HG02642 (cell line): ENCODE measurements at regions not wholly inside any gene's neighbourhood (a gene's known extent, or its start where the extent isn't known, plus 50 kb on each side); places are given as distances from the start of the nearest gene placed in this dataset.

Experiments used
- ATAC-seq: cut with Tn5 transposase; IDR thresholded peaks from one replicate; pipeline ENCODE4 v1.9.1; 2021; ENCODE audit warnings: mild to moderate bottlenecking; ENCODE audit not compliant: unreplicated experiment, poor library complexity

DNA sequence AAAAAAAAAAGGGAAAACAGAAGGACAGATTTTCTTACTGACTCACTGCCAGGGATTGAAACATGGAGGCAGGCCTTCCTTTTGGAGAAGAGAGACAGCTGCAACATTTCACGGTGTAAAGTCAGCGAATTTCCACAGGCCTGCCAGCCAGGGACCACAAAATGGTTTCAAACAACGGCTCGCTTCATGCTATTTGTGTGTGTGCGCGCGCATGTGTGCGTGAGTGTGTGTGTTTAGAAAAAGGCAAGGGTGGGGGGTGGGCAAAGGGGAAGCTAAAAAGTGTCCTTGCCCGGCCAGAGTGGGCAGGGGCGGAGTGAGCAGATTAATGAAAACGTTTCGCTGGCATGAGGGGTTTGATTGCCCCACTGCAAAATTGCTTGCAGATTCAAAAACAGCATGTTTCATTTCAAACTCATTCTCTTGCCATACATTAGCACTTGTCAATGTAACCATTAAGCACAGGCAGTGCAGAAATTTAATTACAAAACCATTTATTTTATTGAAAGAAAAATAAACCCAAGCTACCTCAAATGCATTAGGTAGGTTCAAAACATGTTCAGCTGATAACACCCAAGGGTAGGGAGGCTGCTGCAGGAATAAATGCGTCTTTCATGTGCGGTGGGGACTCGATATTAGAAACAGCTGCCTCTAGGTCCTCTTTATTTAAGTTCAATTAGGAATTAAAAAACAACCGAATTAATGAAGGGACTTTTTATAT, 182.1 kb upstream of the SIX2 start:
- ATAC-seq, result no peak

DNA sequence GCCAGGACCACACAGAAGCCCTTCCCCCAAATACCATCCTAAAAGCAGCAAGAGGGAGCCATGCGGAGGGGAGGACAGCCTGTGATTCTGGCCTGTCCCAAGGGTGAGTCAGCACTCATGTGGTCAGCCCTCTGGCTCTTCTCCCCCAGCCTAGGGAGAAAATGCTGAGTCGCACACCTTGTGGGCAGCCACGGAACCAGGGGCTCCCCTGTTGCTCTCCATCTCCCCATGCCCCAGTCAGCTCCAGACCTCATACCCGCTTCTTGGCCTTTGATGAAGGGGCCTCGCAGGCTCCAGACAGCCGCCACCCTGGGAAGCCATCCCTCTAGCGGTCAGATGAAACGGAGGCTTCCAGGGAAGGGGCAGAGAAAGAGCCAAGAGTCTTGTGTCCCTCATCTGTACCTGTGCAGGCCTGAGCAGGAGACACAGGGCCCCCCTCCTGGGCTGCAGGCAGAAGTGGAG, 181.3 kb upstream of the SIX2 start:
- no peak for ATAC-seq

DNA sequence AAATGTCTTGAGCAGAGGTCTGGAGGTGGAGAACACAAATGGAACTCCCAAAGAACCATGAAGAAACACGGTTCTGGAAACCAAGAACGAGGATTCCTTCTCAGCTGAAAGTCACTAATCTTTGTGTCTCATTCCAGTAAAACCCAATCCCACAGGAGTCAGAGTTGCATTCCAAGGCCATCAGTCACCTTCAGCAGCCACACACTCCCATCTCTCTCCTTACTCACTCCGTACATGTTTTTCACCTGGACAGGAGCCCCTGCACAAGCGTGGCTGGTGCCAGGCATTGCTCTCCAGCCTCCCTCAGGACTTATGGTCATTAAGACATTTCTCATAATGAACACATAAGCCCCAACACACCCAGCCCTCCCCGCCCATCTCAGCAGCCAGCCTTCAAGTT, 175.4 kb upstream of the SIX2 start:
- no peak for ATAC-seq

DNA sequence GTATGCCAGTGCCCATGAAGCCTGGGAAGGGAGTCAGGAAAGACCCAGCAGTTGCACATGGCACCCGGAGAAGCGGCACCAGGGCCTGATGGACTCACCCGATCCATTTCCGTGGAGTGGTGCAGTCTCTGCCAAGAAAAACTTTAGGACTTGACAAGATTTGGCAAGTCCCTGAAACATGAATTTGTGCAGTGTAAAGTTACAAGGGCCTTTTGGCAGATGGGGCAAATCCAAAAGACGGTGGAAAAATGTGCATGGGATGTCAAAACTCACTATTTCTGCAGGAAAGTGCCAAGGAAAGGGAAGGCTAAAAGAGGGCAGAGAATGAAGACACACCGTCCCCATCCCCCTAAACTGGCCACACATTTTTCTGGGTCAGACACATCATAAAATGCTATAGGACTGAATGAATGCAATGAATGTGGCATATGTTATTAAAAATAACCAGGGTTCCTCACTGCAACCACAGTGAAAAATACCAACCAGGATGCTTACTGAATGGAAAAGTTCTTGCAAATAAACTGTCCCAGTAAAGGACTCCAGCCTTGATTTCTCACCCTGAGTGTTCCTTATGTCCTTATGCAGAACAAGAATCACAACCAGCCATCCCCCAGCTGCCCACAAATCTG, 173.5 kb upstream of the SIX2 start:
- ATAC-seq, result no peak

DNA sequence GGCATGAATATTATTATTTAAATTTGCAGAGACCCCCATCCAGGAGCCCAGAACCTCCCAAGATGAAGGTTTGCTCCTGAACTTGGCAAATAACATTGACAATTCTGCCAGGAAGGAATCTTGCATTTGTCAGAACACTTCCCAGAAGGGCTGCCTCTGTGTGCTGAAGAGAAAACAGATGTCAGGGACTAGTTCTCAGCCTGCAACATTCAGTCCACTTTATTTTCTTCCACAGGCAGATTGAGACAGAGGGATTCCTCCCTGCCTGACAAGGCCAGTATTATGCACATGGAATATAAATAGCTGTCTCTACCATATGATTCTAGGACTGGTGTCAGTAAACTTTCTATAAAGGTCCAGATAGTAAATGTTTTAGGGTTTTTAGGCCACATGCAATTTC, 171.5 kb upstream of the SIX2 start:
- ATAC-seq, result no peak

DNA sequence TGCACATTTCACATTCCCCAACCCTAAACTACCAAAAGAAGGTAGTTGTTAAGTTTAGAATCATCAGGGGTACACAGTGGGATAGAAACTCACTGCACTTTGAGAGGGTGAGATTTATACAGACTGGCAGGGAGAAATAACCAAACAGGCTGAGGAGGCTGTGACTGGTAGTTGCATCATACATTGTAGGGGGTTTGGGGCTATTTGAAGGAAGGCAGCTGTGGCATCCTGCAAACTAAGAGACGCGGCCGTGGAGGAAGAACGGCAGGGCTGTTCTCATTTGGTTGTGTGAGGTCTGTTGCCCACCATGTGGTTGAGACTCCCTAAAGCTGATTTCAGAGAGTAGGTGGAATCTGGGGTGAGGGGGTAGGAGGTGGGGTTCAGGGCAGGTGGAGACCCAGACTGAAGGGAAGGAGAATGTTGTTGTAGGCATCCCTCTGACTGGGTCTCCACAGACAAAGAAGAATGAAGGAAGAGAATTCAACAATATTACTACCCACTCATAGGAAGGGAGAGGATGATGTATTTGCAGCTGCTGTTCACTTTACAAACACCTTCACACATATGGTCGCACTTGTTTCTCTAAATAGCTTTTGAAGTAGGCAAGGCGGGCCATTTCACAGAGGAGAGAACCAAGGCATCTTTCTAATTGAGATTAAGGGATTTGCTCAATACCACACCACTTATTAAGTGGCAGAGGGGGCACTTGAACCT, 170.9 kb upstream of the SIX2 start:
- ATAC-seq, result no peak

DNA sequence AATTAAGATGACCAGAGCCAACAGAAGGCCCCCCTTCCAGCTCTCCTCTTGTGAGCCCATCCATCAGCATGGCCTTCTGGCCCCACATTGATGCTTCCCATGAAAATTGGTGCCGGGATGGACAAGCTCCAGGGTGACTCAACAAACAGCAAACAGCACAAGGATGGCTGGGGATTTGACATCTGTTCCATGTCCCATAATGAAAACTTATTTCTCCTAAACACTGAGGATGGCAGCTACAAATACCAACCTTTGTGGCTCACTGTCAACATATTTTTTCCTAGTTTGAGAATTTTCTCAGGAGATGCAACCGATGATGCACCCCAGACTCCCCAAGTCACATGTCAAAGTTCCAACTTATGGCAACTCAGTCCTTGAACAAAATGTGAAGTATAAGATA, 169.6 kb upstream of the SIX2 start:
- ATAC-seq, result no peak

DNA sequence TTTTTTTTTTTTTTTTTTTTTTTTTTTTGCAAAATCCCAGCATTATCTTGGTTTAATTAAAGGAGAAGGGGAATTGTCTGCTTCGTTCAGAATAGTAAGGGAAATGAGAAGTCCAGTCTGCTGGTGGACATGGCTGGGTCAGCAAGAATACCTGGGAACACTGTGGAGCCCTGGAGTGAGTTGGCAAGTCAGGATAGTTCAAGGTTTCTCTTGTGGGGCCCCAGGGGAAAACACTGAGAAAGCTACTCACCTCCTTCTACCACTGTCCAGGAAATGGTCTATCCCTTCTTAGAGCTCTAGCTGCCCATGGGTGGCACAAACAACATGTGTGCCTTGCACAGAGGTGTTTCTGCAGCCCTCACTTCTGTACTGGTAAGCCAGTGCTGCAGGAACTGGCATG, 169.1 kb upstream of the SIX2 start:
- no peak for ATAC-seq

DNA sequence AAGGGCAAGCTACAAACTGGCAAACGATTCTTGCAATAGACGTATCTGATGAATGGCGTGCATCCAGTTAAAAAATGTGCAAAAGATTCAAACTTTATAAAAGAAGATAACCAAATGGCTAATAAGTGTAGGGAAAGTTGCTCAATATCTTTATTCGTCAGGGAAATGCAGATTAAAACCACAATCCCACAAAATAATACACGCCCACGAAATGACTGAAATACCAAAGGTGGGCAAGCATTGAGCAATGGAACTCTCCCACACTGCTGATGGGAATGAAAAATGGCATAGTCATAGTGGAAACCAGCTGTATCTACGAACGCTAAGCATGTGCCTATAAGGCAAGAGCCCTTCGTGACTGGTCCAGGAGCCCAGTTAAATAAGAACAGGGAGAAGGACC, 168.6 kb upstream of the SIX2 start:
- no peak for ATAC-seq

DNA sequence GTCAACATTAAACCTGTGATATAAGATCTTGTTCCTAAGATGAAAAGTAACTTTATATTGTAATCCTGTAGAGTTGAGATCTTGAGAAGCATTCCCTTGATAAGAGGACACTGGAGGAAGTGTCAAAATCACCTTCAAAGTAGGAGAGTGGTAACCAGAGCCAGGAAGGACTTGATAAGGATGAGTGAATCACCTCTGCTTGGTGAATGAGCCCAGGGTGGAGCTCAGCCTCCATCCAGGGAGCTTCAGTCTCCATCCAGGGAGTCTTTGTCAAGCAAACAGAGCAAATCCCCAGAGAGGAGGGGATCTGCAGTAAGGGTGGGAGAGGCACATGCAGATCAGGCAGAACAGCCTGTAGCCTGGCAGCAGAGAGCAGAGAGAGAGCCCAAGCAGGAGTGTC, 167.1 kb upstream of the SIX2 start:
- ATAC-seq, result no peak

DNA sequence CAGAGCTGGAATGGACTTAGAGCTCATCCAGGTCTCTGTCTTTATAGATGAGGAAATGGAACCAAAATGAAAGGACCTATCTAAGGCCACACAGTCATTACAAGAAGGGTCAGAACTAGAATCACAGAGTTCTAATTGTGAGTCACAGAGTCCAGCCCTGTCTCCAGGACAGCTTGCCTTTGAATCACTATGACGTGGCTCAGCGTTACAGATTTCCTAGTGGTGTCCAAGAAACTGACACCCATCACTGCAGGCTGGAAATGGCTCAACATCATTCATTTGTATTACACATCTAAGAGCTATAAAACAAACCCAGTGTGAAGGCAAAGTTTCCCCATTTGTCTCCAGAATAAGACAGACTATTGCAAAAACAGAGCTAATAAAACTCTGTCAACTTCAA, 164.3 kb upstream of the SIX2 start:
- no peak for ATAC-seq

DNA sequence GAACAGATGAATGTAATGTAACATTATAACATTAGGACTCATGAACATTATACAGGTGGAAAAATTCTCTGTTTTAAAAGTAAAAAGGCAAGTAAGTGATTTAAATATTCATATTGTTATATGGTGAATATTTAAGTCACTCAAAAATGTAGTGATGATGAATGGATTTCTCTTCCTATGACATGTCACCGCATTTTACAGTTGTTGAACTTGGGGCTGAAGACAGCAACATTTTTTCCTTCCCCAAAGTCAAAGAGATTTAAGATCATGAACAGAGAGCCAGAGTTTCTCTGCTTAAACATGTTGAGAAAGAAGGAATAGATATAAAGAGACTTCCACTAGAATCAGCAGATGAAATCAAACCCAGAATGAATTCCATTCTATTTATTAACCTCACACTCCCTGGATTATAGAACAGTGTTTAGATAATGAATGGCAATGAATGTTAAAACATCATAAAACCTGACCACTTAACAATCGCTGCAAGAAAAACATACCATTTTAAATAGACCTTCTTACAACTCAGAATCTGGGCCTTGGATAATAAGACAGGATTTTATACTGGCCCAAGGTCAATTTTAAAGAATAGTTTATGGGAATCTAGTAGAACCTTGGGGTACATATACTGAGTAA, 163.6 kb upstream of the SIX2 start:
- ATAC-seq, result no peak

DNA sequence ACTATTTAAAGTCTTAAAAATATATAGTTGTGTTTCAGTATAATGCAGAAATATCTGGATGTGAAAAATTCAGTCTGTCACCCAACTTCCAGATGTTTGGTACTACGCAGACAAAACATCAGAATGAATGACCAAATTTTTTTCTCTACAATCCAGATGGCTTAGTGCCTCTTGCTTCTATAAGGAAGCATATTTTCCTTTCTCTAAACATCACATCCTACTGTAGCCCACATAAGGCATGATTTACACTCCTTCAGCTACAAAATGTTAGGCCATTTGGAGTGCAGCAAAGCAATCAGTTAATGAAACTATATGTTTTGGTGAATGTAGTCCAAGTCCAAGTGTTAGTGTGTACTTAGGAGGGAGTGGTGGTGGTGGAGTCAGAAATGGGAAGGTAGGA, 162.9 kb upstream of the SIX2 start:
- no peak for ATAC-seq

DNA sequence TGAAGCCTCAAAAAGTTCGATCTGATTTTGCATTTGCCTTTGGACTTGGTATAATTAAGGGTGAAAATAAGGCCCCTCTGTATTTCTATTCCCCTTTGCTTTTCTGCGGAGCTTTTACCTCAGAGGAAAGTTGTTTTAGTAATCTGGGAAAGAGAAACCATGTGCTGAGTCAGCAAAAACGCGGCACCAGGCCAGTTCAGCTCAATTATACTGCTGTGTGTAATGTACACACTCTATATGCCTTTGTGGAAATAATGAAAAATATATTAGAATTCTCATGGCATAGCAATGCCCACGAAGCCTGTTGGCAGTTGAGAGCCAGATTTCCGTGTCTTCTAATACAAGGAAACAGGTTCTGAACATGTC, 161.9 kb upstream of the SIX2 start:
- ATAC-seq, result no peak

DNA sequence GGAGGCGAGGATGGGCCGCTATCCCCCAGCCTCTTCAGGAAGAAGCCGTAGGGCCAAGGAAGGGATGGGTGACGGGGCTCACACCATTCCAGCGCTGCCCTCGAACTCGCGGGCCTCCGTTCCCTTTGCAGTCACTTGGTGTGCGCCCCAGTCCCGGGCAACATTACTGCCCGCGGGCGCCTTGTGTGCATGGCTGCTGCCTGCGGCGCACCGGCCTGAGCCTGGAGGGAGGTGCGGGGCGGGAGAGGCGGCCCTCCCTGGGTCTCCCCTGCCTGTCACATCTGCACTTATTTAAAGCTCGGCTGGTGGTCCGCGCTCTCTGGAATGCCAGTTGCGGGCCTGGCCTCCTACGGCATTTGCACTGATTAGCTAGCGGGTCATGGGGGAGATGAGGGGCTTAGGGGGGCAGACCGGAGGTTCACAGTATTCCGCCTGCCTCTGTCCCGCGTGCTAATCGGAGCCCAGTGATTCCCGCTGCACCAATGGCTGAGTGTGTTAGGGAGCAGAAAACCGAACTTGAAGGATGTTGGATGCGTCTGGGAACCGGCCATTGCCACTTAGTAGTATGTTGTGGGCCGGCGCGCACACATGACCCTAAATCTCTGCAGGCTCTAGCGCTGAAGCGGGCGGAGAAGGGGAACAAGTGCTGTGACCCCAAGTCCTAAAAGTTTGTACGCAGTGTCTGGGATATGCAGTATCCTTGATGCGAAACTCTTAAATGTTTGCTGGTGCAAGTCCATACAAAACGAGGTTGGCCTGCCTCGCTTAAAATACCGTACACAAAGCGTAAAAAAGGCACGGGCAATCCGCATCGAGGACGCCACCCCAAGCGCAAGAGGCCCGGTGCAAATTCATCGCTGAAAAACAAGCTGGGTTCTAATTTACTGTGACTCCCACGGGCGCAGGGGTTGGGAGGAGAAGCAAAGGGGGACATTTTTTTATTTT, 161.2 kb upstream of the SIX2 start:
- no peak for ATAC-seq

DNA sequence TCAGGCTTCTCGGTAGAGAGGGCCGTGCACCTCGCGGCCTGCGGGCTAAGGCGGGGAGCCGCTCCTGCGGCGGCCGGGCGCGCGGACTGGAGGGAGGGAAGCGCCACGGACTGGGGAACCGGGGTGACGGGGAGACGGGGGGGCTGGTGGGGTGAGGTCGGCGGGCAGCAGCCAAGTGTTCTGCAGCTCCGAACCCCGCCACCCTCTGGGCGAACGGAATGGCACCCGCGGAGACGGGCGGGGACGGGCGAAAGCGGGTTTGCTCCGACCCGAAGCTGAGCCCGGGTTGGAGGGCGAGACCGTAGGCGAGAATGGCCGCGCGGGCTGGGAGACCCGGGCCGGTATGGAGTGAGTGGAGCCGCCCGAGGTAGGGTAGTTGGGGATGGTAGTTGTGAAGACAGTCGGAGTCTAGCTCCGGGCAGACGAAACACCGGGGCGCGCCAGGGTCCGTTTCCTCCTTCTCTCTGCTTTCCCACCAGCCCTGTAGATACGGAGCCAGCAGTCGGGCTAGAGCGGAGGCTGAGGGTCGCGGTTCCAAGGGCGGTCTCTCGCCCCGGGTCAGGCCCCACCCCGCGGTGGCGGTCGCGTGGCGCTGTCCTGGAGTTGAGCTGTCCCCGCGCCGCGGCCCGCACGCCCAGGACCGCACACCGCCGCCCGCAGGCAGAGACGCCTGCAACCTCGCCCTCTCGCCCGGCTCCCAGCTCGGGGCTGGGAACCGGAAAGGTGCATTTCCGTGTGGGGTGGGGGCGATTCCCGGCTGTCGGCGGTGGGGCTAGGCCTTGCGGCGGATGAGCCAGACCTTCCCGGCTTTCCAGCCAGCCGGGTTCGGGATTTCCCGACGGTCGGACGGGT, 160.3 kb upstream of the SIX2 start:
- ATAC-seq, result no peak

DNA sequence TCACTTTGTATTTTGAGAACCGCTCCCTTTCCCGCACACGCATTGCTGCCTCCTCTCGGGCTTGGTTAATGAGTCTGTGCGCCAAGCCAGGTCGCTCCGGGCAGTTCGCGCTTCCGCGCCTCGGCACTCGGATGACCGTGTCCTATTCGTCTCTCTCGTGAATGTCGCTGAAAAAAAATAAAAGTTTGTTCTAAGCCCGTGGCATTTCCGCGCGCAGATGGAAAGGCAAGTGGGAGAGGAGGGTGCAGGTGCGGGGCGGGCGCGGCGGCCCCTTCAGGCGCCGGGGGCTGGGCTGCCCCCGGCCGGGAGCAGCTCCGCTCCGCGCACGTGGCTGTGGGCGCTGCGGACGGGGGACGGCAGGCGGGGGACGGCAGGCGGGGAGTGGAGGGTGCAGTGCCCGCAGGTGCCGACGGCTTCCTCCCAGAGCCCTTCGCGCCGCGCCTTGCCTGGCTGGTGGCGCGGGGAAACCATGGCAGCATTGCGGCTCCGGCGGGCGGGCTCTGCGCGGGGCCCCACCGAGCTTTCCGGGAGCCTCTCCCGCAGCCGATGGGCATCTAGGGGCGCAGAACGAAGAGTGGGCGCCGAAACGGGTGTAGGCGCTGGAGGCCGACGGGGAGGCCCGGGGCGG, 159.6 kb upstream of the SIX2 start:
- ATAC-seq, result no peak

DNA sequence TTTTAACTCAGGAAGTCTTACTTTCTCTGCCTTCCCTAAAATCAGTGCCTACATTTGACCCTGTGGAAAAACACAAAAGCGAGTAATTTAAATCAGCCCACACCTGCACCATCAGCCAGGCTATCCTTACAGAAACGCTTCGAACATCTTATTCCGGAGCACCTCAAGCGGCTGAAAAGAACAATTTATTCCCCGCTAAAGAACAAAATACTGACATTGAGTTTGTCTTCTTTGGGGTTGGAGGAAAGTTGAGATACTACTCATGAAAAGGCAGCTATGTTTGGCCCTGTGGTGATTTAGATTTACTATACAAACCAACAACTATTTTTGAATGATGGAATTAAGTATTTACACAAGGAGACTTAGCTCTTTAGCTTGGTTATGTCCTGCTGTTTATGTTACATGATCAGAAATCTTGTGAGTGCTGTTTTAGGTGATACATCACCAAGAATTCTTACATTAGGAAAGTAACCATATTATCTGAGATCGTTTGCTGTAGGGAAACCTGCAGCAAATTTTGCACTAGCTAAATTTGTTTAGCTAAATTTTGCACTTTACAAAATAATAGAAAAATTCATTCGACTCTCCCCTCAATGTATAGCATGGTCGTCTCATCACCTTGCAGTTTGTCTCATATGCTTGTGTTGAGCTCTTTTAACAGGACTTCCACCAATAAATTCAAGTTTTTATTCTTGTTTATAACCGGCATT, 158.8 kb upstream of the SIX2 start:
- ATAC-seq, result no peak
